GM18502 (cell line): ENCODE measurements at regions not wholly inside any gene's neighbourhood (a gene's known extent, or its start where the extent isn't known, plus 50 kb on each side); places are given as distances from the start of the nearest gene placed in this dataset.

ENCODE experiments used
- ATAC-seq: cut with Tn5 transposase; IDR thresholded peaks from one replicate; pipeline ENCODE4 v1.9.1; 2021; ENCODE audit warnings: mild to moderate bottlenecking; ENCODE audit not compliant: unreplicated experiment, poor library complexity

GRCh38 chr7:155198901-155199845 is 98.5 kb upstream of the INSIG1 start:
- ATAC-seq, result peak; percentile 84

- no peak for ATAC-seq
Observed at GRCh38 chr7:155201325-155202087, 96.2 kb upstream of the INSIG1 start.

- ATAC-seq, result no peak
Observed at GRCh38 chr7:155202106-155202871, 95.4 kb upstream of the INSIG1 start.

- ATAC-seq, result no peak
Observed at GRCh38 chr7:155203059-155203881, 94.4 kb upstream of the INSIG1 start.

- ATAC-seq, result no peak
Observed at GRCh38 chr7:155203882-155204691, 93.6 kb upstream of the INSIG1 start.

- ATAC-seq, result no peak
Observed at GRCh38 chr7:155204744-155205367, 92.8 kb upstream of the INSIG1 start.

GRCh38 chr7:155205368-155206317 is 92.0 kb upstream of the INSIG1 start:
- ATAC-seq, result peak; percentile 87

GRCh38 chr7:155206318-155207020 is 91.2 kb upstream of the INSIG1 start:
- ATAC-seq, result peak; percentile 49

- ATAC-seq, result no peak
Observed at GRCh38 chr7:155207326-155208002, 90.2 kb upstream of the INSIG1 start.

GRCh38 chr7:155208681-155209477 is 88.8 kb upstream of the INSIG1 start:
- ATAC-seq, result no peak

GRCh38 chr7:155209478-155210319 is 88.0 kb upstream of the INSIG1 start:
- ATAC-seq, result no peak

- ATAC-seq, result no peak
Observed at GRCh38 chr7:155210356-155210755, 87.3 kb upstream of the INSIG1 start.

GRCh38 chr7:155211173-155211572 is 86.5 kb upstream of the INSIG1 start:
- no peak for ATAC-seq

- no peak for ATAC-seq
Observed at GRCh38 chr7:155211761-155212160, 85.9 kb upstream of the INSIG1 start.
